T-cell (primary cell): ENCODE measurements at regions not wholly inside any gene's neighbourhood (a gene's known extent, or its start where the extent isn't known, plus 50 kb on each side); places are given as distances from the start of the nearest gene placed in this dataset.

Experiments used
- ATAC-seq, 4 experiments: fragments of 200-7000 bp in 3 of 4; fragments of 150-1000 bp in 1 of 4; cut with Tn5 transposase; replicated peaks in 1 of 4; 1 replicate in 3 of 4; 2 replicates in 1 of 4; pipeline ENCODE4 v1.10.0; 2021; ENCODE audit warnings: moderate library complexity in 3 of 4, mild to moderate bottlenecking in 2 of 4, moderate number of reproducible peaks in 1 of 4
- CTCF ChIA-PET, 2 donors: fragments of 300-600 bp; sonication (Branson Sonifier 250); formaldehyde crosslinking; loops; one replicate each; lab custom pipeline; 2022; ENCODE audit warnings: antibody characterized with exemption in 2 of 2; lab: Charles Lee
- POLR2A ChIA-PET, 2 donors: fragments of 300-600 bp; sonication (Branson Sonifier 250); formaldehyde crosslinking; loops; one replicate each; lab custom pipeline; 2022; ENCODE audit warnings: antibody characterized with exemption in 2 of 2; lab: Charles Lee
- DNase-seq, 35 experiments: peaks; one replicate each; pipeline versions ENCODE4 v3.0.0 to v3.0.0-alpha.2; 2013 to 2023
- H3K27ac ChIP-seq: one replicate; pipeline ENCODE4 v1.5.1; 2013; ENCODE audit warnings: low read length
- H3K27me3 ChIP-seq, 2 experiments: replicated peaks in 1 of 2; 1 replicate in 1 of 2; 2 replicates in 1 of 2; pipeline versions ENCODE4 v1.6.1 to v1.7.0; 2013; ENCODE audit warnings: low read length in 1 of 2, mixed read lengths in 1 of 2; ENCODE audit not compliant: control insufficient read depth in 2 of 2, insufficient read depth in 2 of 2; ENCODE audit errors: extremely low read depth in 1 of 2
- H3K36me3 ChIP-seq, 2 donors: 1 replicate in 1 of 2; 2 replicates in 1 of 2; pipeline versions ENCODE4 v1.6.1 to v1.7.0; 2013; ENCODE audit warnings: low read length in 1 of 2; ENCODE audit not compliant: control insufficient read depth in 2 of 2, insufficient read depth in 1 of 2; ENCODE audit errors: extremely low read depth in 1 of 2
- H3K4me1 ChIP-seq, 2 experiments: 1 replicate in 1 of 2; 2 replicates in 1 of 2; pipeline versions ENCODE4 v1.6.1 to v1.7.0; 2013; ENCODE audit warnings: low read length in 2 of 2, mixed read lengths in 1 of 2; ENCODE audit not compliant: insufficient read depth in 2 of 2, control insufficient read depth in 1 of 2; ENCODE audit errors: extremely low read depth in 1 of 2
- H3K4me3 ChIP-seq, 2 donors: 1 replicate in 1 of 2; 2 replicates in 1 of 2; pipeline versions ENCODE4 v1.5.1 to v1.7.0; 2013; ENCODE audit warnings: mild to moderate bottlenecking in 2 of 2, low read length in 1 of 2, moderate library complexity in 1 of 2; ENCODE audit not compliant: control insufficient read depth in 1 of 2; ENCODE audit errors: extremely low read depth in 1 of 2
- H3K9me3 ChIP-seq: 2 replicates; pipeline ENCODE4 v1.7.0; 2013
- H3K27ac Mint-ChIP-seq, 2 donors: one replicate each; pipeline ENCODE4 v1.8.0; 2020 to 2021; ENCODE audit warnings: mild to moderate bottlenecking in 2 of 2, mixed read lengths in 2 of 2
- H3K27me3 Mint-ChIP-seq, 2 donors: one replicate each; pipeline ENCODE4 v1.8.0; 2021 to 2022; ENCODE audit warnings: mixed read lengths in 2 of 2
- H3K36me3 Mint-ChIP-seq: one replicate; pipeline ENCODE4 v1.8.0; 2021; ENCODE audit warnings: mixed read lengths
- H3K4me1 Mint-ChIP-seq, 3 donors: one replicate each; pipeline ENCODE4 v1.8.0; 2020 to 2022; ENCODE audit warnings: mixed read lengths in 3 of 3, mild to moderate bottlenecking in 1 of 3
- H3K4me3 Mint-ChIP-seq, 3 donors: one replicate each; pipeline ENCODE4 v1.8.0; 2020 to 2022; ENCODE audit warnings: mild to moderate bottlenecking in 3 of 3, mixed read lengths in 3 of 3, moderate library complexity in 3 of 3
- H3K9me3 Mint-ChIP-seq, 3 donors: one replicate each; pipeline ENCODE4 v1.8.0; 2020 to 2022; ENCODE audit warnings: mixed read lengths in 3 of 3
- WGBS: methylation state at CpG from one replicate; pipeline ENCODE4 v1.1.5; 2013; ENCODE audit warnings: missing lambda C conversion rate; ENCODE audit not compliant: insufficient coverage; 5-methylcytosine and 5-hydroxymethylcytosine counted together

GRCh38 chr13:79867254-79867653 lies 386.3 kb downstream of the NDFIP2 start:
- ATAC-seq (no peak), DNase-seq (no peak)
- no CpG with 5 or more reads among the region's 1 CpG for WGBS
- POLR2A ChIA-PET, result no interaction called here
- Mint-ChIP-seq H3K9me3 (peaks cover 0 to 5% (median 0%) of the 10 kb centered on the region in 3 donors), H3K4me3 (no peak overlapping the region), H3K36me3 (no peaks in the 10 kb centered on the region), H3K27ac (no peak overlapping the region), H3K4me1 (no peaks in the 10 kb centered on the region), H3K27me3 (no peaks in the 10 kb centered on the region)
- Histone ChIP-seq H3K36me3 (no peaks in the 10 kb centered on the region), H3K27me3 (no peaks in the 10 kb centered on the region), H3K4me3 (no peak overlapping the region), H3K4me1 (peaks cover 0 to 4% of the 10 kb centered on the region in 2 experiments), H3K9me3 (no peaks in the 10 kb centered on the region), H3K27ac (no peak overlapping the region)
- CTCF ChIA-PET, result no interaction called here

- Mint-ChIP-seq H3K27me3 (no peaks in the 10 kb centered on the region), H3K27ac (no peak overlapping the region), H3K4me3 (no peak overlapping the region), H3K36me3 (no peaks in the 10 kb centered on the region), H3K4me1 (no peaks in the 10 kb centered on the region), H3K9me3 (peaks cover 0 to 9% (median 5%) of the 10 kb centered on the region in 3 donors)
- H3K36me3 ChIP-seq, result no peaks in the 10 kb centered on the region
- H3K27ac ChIP-seq, result no peak overlapping the region
- H3K9me3 ChIP-seq, result no peaks in the 10 kb centered on the region
- ATAC-seq, result no peak
- no peak for DNase-seq
- CTCF ChIA-PET, result no interaction called here
- no CpG with 5 or more reads among the region's 2 CpGs for WGBS
- no peak overlapping the region for H3K4me3 ChIP-seq
- H3K27me3 ChIP-seq, result no peaks in the 10 kb centered on the region
- POLR2A ChIA-PET, result interaction anchor here in 1 of 2 donors (0.6 kb wide), 1 partner anchor 1810 kb away, joined by 3 read pairs; no protein-coding TSS in a partner anchor
- H3K4me1 ChIP-seq, result peaks cover 0 to 4% of the 10 kb centered on the region in 2 experiments
Observed at GRCh38 chr13:79866436-79866835, 385.5 kb downstream of the NDFIP2 start.

GRCh38 chr13:79862515-79862914 lies 381.6 kb downstream of the NDFIP2 start:
- peaks cover 0 to 15% (median 5%) of the 10 kb centered on the region in 3 donors for H3K9me3 Mint-ChIP-seq
- CTCF ChIA-PET, result interaction anchor here in 1 of 2 donors (1.1 kb wide), 1 partner anchor 10 kb away, joined by 3 read pairs; no protein-coding TSS in a partner anchor
- no peaks in the 10 kb centered on the region for H3K36me3 ChIP-seq
- no peak overlapping the region for H3K27ac ChIP-seq
- POLR2A ChIA-PET, result no interaction called here
- no peak overlapping the region for H3K4me3 ChIP-seq
- H3K27ac Mint-ChIP-seq, result no peak overlapping the region
- no peaks in the 10 kb centered on the region for H3K27me3 ChIP-seq
- no peaks in the 10 kb centered on the region for H3K36me3 Mint-ChIP-seq
- H3K4me1 Mint-ChIP-seq, result no peaks in the 10 kb centered on the region
- H3K27me3 Mint-ChIP-seq, result no peaks in the 10 kb centered on the region
- no peak overlapping the region for H3K4me3 Mint-ChIP-seq
- no peak for DNase-seq
- peaks cover 0 to 1% of the 10 kb centered on the region in 2 experiments for H3K4me1 ChIP-seq
- H3K9me3 ChIP-seq, result no peaks in the 10 kb centered on the region
- ATAC-seq, result no peak
- WGBS, result 60% methylated on average over 1 of the region's 2 CpGs

- ATAC-seq, result no peak
- H3K27ac Mint-ChIP-seq, result no peak overlapping the region
- CTCF ChIA-PET, result interaction anchor here in 1 of 2 donors (1.1 kb wide), 1 partner anchor 11 kb away, joined by 3 read pairs; no protein-coding TSS in a partner anchor
Observed at GRCh38 chr13:79861731-79862130, 380.8 kb downstream of the NDFIP2 start.

GRCh38 chr13:79860791-79861190 lies 379.8 kb downstream of the NDFIP2 start:
- CTCF ChIA-PET, result no interaction called here
- no peaks in the 10 kb centered on the region for H3K4me1 Mint-ChIP-seq
- peaks cover 0 to 15% (median 5%) of the 10 kb centered on the region in 3 donors for H3K9me3 Mint-ChIP-seq
- no peak overlapping the region for H3K4me3 Mint-ChIP-seq
- POLR2A ChIA-PET, result no interaction called here
- Histone ChIP-seq H3K4me3 (no peak overlapping the region), H3K27ac (no peak overlapping the region), H3K27me3 (no peaks in the 10 kb centered on the region), H3K9me3 (no peaks in the 10 kb centered on the region), H3K36me3 (no peaks in the 10 kb centered on the region), H3K4me1 (no peaks in the 10 kb centered on the region)
- no peak for DNase-seq
- ATAC-seq, result no peak
- WGBS, result 73% methylated on average over 1 of the region's 3 CpGs
- H3K36me3 Mint-ChIP-seq, result no peaks in the 10 kb centered on the region
- H3K27ac Mint-ChIP-seq, result no peak overlapping the region
- H3K27me3 Mint-ChIP-seq, result no peaks in the 10 kb centered on the region

More at GRCh38 chr13:79861731-79862130, 380.8 kb downstream of the NDFIP2 start:
- DNase-seq, result no peak
- no peaks in the 10 kb centered on the region for H3K4me1 Mint-ChIP-seq
- H3K4me3 Mint-ChIP-seq, result no peak overlapping the region
- WGBS, result 91% methylated on average over 4 of the region's 7 CpGs
- no peaks in the 10 kb centered on the region for H3K36me3 Mint-ChIP-seq
- no peak overlapping the region for H3K27ac ChIP-seq
- H3K27me3 ChIP-seq, result no peaks in the 10 kb centered on the region
- no peaks in the 10 kb centered on the region for H3K27me3 Mint-ChIP-seq
- no peaks in the 10 kb centered on the region for H3K36me3 ChIP-seq
- no peaks in the 10 kb centered on the region for H3K9me3 ChIP-seq
- POLR2A ChIA-PET, result no interaction called here
- H3K4me1 ChIP-seq, result no peaks in the 10 kb centered on the region
- H3K9me3 Mint-ChIP-seq, result peaks cover 0 to 15% (median 5%) of the 10 kb centered on the region in 3 donors
- H3K4me3 ChIP-seq, result no peak overlapping the region

- no peaks in the 10 kb centered on the region for H3K27me3 Mint-ChIP-seq
- DNase-seq (no peak), ATAC-seq (no peak)
- H3K4me3 Mint-ChIP-seq, result no peak overlapping the region
- Histone ChIP-seq H3K9me3 (no peaks in the 10 kb centered on the region), H3K4me3 (no peak overlapping the region), H3K4me1 (no peaks in the 10 kb centered on the region), H3K36me3 (no peaks in the 10 kb centered on the region), H3K27ac (no peak overlapping the region), H3K27me3 (no peaks in the 10 kb centered on the region)
- peaks cover 0 to 15% (median 5%) of the 10 kb centered on the region in 3 donors for H3K9me3 Mint-ChIP-seq
- H3K27ac Mint-ChIP-seq, result no peak overlapping the region
- H3K36me3 Mint-ChIP-seq, result no peaks in the 10 kb centered on the region
- POLR2A ChIA-PET, result no interaction called here
- CTCF ChIA-PET, result no interaction called here
- WGBS, result 33% methylated on average over 1 of the region's 3 CpGs
- H3K4me1 Mint-ChIP-seq, result no peaks in the 10 kb centered on the region
Observed at GRCh38 chr13:79859756-79860155, 378.8 kb downstream of the NDFIP2 start.

GRCh38 chr13:79853251-79853650 lies 372.3 kb downstream of the NDFIP2 start:
- H3K9me3 Mint-ChIP-seq, result no peaks in the 10 kb centered on the region
- POLR2A ChIA-PET, result no interaction called here
- WGBS, result no CpG with 5 or more reads among the region's 1 CpG
- no peaks in the 10 kb centered on the region for H3K36me3 Mint-ChIP-seq
- H3K27ac Mint-ChIP-seq, result no peak overlapping the region
- no peaks in the 10 kb centered on the region for H3K4me1 ChIP-seq
- no peak overlapping the region for H3K4me3 ChIP-seq
- no peak overlapping the region for H3K27ac ChIP-seq
- ATAC-seq, result no peak
- no peak overlapping the region for H3K4me3 Mint-ChIP-seq
- no peaks in the 10 kb centered on the region for H3K27me3 Mint-ChIP-seq
- no peaks in the 10 kb centered on the region for H3K36me3 ChIP-seq
- H3K27me3 ChIP-seq, result no peaks in the 10 kb centered on the region
- CTCF ChIA-PET, result no interaction called here
- no peaks in the 10 kb centered on the region for H3K9me3 ChIP-seq
- no peak for DNase-seq
- no peaks in the 10 kb centered on the region for H3K4me1 Mint-ChIP-seq
